ENCODE measurements at regions not wholly inside any gene's neighbourhood (a gene's known extent, or its start where the extent isn't known, plus 50 kb on each side); places are given as distances from the start of the nearest gene placed in this dataset.
A peak's percentile ranks its signal among the peaks of the same experiment; 100 is the strongest.

DNA sequence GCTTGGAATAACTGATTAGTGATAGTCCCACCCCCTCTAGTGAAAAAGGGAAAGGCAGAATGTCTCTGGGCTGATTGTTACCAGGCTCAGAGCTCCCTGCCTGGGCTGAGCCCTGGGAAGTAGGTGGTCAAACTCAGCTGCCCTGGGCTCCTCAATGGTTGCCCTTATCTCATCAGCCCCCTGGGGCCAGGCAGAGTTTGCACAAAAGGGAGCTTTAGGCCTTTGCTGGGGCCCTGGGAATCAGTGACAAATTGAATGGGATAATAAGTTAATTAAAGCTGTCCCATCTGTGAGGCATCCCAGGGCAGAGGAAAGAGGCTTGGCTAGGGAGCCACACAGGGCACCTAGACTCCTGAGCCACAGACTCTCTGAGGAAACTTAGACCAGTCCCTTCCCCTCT lies 89.0 kb downstream of the EFNB1 start:
- DNase-seq: no peak

DNA sequence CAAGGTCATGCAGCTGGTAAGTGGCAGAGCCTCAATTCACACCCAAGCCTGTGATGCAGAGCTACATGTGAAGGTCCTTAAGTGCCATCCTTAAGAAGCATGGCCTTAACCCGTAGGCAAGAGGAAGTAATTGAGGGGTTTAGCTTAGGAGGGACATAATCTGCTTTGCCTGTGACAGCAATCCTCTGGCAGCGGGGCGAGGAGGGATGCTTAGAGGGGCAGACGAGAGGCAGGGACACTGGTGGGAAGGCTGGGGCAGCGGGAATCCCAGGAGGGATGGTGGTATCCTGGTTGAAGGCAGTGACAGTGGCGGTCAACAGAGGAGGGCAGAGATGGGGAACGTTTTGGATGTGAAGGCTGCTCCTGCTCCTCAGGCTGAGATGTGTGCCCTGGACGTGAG lies 88.1 kb downstream of the EFNB1 start:
- DNase-seq: no peak

GRCh38 chrX:68915778-68916177 lies 87.0 kb downstream of the EFNB1 start:
- DNase-seq: no peak

DNA sequence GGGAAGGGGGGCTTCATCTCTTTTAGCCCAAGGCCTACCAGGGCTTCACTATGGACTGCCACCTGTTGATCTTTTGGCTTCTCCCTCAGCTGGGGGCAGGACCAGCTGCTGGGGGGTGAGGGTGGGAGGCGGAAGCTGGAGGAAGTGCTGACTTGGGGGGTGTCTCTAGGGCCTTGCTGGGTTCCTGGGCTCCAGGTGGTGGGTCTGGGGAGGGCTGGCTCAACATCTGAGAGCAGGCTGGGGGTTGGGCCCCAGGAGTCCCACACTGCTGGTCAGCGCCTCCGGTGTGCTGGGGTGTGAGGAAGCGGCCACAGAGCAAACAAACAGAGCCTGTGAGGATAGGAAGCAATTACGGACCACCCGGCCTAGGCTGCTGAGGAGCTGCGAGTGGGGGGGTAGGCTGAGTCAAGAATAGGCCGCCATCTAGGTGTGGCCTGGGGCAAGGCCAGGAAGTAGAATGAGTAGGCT lies 85.7 kb downstream of the EFNB1 start:
- DNase-seq: no peak

- no peak for DNase-seq
Observed at GRCh38 chrX:68913249-68913547, 84.4 kb downstream of the EFNB1 start.

DNA sequence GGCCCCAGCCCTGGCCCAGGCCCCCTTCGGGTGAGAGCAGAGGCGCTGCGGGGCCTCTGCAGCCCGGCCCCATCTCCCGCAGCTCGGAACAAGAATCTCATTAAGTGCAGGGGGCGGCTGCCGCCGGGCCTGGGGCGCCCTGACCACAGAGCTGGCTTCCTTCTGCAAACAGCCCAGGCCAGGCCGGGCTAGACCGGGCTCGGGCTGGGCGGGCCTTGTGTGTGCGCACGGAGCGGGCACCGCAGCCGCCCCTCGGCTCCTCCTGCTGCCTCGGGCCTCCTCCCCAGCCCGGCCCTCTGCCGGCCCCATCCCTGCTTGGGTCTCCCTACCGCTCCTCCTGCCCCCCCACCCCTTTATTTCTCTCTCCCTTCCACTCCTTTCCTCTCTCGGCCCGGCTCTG lies 83.3 kb downstream of the EFNB1 start:
- DNase-seq: no peak

DNA sequence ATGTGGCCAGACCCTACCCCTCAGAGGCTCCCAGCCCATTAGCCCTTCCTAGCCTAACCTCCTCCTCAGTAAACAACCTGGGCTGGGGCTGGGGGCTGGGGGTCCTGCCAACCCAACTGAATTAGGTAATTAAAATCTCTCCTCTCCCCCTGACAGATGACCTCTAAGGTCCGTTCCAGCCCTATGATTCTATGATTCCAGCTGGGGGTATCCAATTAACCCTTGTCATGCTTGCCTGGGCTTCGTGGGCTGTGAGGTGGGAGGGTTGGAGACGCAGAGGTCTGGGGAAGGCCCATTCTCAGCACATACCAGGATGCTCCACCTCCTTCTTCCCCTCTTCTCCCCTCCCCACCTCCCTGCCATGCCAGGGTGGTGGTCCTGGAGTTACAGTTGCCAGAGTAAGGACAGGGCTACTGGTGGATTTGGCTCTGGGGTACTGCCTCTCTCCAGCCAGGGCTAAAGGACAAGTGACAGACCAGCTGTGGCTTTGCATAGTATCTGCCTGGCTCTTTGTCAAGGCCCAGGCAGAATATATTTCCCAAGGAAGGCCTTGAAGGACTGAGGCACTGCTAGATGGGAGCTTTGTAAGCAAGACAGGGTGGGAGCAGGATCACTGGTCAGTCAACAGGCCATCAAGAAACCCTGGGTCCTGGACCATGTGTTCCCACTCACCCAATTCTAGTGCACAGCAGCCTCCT lies 82.1 kb downstream of the EFNB1 start:
- no peak for DNase-seq

GRCh38 chrX:68909945-68910344 lies 81.1 kb downstream of the EFNB1 start:
- DNase-seq: no peak

DNA sequence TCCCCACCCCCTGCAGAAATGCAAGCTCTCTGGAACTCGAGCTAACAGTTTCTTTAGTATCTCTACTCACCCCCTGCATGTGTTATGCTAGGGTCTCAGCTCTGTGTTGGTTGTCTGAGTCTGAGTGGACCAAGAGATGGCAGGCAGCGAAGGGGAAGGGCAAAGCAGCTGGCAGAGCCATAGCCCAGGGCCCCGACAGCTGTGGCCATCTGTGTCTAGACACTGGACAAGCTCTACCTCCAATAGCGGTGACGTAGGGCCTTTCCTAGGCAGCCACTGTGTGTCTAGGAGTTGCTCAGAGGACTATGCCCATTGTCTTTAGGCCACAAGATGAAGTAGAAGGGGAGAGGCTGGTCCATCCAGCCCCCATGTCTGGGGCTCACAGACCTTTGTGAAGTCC lies 79.2 kb downstream of the EFNB1 start:
- no peak for DNase-seq

GRCh38 chrX:68902706-68903504 lies 74.1 kb downstream of the EFNB1 start:
- no peak for DNase-seq

DNA sequence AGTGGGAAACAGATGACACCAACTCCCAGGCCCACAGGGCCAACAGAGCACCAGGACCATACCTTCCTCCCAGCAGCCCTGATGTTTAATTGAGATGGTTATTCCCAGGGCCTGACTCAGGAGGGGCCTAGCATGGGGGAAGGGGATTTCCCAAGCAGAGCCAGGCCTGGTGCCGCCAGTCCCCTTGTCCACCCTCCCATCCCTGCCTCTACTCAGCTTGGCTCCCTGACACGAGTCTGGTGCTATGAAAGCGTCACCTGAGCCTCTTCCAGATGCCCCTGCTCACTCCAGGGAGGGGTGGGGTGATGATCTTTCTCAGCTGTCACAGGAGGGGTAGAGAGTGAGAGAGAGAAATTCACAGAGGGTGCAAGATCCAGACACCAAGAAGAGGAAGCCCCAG lies 72.7 kb downstream of the EFNB1 start:
- no peak for DNase-seq

DNA sequence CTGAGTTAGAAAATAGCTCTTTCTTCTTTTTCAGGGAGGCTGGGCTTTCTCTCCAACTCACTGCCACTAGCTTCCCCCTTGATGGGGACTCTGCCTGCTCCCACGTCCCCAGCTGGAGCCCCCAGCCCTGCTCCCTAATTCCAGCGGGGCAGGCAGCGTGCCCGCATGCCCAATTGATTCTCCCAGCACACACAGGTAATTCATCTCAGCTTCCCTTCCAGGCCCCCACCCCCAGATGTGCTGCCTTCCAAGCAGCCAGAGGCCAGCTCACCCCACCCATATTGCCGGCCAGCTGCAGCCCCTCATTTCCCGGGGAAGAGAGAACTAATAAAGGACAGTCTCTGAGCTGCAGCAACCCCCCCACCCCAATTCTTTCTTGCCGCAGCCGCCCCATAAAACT lies 69.8 kb downstream of the EFNB1 start:
- DNase-seq: no peak

DNA sequence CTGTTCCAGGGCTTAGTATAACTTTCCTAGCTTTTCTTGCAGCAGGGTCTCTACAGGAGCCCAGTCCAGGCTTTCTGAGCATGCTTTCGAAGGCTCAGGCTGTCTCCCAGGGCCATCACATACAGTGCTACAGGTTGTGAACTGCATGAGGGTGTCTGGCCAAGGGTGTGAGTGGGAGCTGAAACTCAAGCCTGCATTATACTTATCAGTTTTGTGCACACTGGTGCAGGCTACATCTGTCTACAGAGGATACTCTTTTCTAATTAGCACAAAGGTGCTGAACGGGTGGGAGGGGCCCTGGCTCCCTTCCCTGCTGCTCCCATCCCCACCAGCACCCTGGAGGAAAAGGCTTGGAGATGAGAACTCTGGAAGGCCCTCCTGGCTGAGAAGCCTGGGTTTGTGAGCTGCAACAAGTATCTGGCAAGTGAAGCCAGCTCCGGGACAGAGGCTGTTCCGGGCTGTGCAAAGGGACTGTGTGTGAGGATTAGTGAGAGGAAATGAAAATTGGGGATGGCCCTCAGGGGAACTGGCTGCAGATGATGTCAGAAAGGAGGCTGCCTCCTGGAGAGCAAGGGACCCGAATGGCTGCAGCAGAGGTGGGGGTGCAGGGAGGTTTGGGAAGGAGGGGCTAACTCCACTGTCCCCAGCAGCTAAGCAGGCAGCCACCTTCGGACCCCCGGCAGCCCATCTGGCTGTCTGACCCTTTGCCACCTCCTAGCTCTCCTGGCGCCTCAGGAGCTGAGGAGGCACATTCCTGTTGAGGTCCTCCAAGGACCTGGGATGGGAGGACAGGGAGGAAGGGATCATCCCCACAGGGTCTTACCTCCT lies 68.5 kb downstream of the EFNB1 start:
- DNase-seq: no peak

DNA sequence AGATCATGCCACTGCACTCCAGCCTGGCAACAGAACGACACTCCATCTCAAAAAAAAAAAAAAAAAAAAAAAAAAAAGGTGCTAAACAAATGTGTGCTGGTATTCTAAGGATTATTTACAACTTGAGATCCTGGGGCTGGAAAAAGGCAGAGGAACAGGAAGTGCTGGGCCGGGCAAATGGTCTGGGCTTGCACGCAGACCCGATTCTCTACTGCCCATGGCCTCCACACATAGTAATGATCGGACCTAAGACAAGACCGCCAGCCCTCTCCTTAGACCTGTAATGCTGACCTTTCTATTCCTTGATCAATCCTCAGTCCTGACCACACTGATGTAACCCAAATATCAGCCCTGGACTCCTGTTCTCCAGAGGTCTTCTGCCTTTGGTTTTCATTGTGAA lies 67.8 kb downstream of the EFNB1 start:
- DNase-seq: no peak

DNA sequence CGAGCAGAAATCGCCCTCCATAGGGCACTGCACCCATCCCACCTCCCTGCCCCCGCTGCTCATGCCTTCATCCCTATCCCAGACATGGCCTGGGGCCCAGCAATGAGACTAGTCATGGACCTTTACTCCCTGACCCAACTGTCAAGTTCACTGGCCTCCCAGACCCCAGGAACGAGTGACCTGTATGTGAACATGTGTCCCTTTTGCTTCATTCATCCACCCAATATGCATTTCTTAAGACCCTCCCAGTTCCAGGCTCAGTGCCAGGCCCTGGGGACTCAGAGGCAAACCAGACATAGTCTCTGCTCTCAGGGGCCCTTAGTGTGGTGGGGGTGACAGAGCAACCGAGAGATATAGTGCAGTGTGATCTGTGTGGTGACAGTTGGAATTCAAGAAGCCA lies 67.0 kb downstream of the EFNB1 start:
- no peak for DNase-seq

- DNase-seq: no peak
Observed at GRCh38 chrX:68895341-68895755, 66.5 kb downstream of the EFNB1 start.

- DNase-seq: peak; percentile 3
Observed at GRCh38 chrX:68894513-68895340, 65.9 kb downstream of the EFNB1 start.

- DNase-seq: no peak
Observed at GRCh38 chrX:68894142-68894512, 65.3 kb downstream of the EFNB1 start.

DNA sequence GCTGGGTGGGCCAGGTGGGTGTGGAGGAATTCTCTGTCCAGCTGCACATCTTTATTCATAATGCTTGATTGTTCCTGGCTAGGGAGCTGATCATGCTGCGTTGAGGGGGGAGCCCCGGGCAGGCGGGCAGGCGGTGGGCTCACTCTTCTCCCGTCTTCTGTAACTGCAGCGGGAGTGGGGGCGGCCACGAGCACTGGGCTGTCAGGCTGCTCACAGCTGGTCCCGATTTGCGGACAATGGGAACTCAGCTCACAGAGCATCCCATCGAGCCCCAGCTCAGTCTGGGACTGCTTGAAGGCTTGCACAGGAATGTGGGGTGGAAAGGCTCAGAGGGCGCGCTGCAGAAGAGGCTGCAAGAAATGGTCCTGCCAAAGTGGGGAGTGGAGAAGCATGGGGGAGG lies 63.8 kb downstream of the EFNB1 start:
- no peak for DNase-seq

- no peak for DNase-seq
Observed at GRCh38 chrX:68892134-68892533, 63.3 kb downstream of the EFNB1 start.

Data from NCI-H526 treated with DMSO at 0.1 percent for 48 hours (cell line).